NCI-H524 treated with DMSO at 0.1 percent for 48 hours (cell line): ENCODE measurements at regions not wholly inside any gene's neighbourhood (a gene's known extent, or its start where the extent isn't known, plus 50 kb on each side); places are given as distances from the start of the nearest gene placed in this dataset.
A peak's percentile ranks its signal among the peaks of the same experiment; 100 is the strongest.

Source experiments
- DNase-seq: peaks from one replicate; lab custom pipeline; 2025; lab: John Stamatoyannopoulos, UW

DNA sequence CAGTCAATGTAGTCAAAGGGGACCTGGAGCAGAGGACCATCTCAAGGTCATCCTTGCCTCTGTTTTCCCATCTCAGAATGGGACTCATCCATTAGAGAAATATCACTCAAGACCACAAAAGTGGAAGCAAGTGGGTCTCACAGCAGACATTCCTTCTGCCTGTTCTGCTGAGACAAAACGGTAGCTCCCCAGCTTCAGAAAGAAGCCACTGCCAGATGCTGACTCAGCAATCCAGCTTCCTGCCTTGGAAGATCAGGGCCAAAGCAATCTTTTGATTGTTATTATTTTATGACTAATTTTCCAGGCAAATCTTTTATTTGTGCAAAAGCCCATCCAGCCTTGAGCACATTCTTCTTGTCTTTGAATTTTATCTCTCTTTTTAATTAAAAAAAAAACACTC is 86.8 kb downstream of the CCT6B start:
- no peak for DNase-seq

DNA sequence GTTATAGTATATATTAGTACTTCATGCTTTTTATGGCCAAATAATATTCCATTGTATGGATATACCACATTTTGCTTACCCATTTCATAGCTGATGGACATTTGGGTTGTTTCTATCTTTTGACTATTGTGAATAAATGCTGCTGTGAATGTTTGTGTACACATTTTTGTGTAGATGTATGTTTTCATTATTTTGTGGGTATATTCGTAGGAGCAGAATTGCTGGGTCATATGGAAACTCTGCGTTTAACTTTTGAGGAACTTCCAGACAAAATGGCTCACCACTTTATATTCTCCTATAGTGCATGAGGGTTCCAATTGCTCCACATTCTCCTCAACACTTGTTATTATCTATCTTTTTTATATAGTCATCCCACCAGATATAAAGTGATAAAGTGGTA is 88.6 kb downstream of the CCT6B start:
- DNase-seq = no peak

- DNase-seq = no peak
Measured at GRCh38 chr17:34869641-34870040, 91.6 kb downstream of the CCT6B start.

GRCh38 chr17:34865716-34866115 is 95.5 kb downstream of the CCT6B start:
- DNase-seq = no peak

- no peak for DNase-seq
Measured at GRCh38 chr17:34862384-34862783, 98.9 kb downstream of the CCT6B start.

GRCh38 chr17:34861864-34862263 is 99.4 kb downstream of the CCT6B start:
- no peak for DNase-seq

GRCh38 chr17:34859652-34860051 is 101.6 kb downstream of the CCT6B start:
- DNase-seq = no peak

DNA sequence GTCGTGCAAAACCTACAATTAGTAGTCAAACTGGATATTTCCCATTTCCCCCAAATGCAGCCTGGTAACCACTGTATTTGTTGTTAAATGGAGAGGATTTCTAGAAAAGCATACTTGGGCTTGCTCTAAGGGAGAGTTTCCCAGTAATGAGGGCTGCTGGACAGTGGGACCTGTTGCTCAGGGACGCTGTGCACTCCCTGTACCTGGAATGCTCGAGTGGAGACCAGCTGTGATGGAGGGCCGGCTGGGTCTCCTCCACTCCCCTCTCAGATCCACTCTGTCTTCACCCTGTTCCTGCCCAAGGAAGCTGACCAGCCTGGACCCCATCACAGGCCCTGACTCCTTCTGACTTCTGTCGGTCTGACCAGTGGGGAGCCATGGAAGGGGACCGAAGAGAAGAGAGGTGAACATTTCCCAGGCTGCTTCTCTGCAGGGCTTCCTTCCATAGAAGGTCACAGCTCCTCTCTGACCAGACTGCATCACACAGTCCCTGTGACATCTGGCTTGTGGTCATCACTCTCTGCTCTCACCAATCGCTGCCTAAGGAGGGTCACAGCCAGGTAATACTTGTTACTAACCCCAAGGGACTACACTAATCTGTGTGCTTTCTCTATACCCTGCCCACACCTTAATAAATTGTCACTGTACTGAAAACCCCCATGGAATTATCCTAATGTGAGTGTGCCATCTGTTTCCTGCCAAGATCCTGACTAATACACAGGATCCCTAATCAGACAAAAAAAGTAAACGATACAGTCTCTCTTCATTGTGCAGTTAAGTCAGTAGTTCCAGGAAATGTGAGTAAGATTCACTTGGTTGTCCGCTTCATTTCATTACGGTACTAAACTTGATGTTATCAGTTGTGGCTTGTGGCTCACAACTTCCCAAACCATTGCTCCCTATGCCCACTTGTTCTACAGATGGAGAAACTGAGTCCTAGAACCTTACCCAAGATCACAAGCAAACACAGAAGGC is 102.4 kb downstream of the CCT6B start:
- DNase-seq = peak; percentile 75

DNA sequence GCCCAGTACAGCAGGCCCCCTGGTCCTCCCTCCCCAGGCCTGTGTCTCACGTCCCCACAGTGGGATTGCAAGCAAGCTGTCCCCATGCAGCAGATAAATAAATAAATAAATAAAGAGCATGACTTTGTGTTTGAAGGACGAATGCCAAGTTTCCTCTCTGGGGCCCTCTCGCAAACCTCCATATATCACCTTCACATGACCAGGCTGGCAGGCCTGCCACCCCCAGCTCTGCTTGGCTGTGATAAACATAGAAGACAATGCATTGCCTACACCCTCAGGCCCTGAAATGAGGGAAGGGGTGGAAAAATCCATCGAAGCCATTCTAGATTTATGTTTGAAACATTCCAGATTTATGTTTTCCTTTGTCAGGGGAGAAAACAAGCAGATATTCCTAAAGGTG is 107.3 kb downstream of the CCT6B start:
- DNase-seq = no peak

DNA sequence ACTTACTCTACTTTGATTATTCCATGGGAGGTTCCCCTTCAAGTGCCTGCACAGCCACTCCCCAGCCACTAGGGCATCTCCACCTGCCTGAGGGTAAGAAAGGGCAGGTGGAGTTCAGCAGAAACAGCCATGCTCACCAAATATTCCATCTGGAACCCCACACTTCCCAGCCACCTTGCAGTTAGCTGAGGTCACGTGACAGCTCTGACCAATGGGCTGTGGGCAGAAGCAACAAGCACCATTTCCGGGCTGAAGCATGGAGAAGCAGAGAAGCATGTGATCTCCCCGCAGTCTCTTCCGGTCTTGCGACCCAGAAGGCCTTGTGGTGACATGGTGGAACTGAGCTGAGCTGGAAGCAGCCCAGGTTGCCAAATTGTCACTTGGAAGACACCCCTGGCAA is 108.6 kb downstream of the CCT6B start:
- no peak for DNase-seq

GRCh38 chr17:34851961-34852540 is 109.2 kb downstream of the CCT6B start:
- no peak for DNase-seq

DNA sequence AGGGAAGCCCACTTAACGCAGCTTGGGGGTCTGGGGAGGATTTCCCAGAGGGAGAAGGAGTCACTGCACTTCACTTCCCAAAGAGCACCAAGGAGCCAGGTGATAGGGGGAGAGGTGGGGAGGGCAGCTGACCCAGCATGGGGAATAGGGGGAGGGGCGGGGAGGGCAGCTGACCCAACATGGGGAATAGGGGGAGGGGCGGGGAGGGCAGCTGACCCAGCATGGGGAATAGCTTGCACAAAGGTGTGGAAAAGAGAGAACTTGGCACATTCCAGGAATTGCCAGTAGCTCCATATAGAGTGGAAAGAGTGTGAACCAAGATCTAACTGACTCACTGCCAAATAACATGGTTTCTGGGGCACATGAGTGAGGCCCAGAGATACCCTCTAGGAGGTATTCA is 110.3 kb downstream of the CCT6B start:
- DNase-seq = no peak

- no peak for DNase-seq
Measured at GRCh38 chr17:34850023-34850422, 111.2 kb downstream of the CCT6B start.

- no peak for DNase-seq
Measured at GRCh38 chr17:34847938-34848337, 113.3 kb downstream of the CCT6B start.

DNA sequence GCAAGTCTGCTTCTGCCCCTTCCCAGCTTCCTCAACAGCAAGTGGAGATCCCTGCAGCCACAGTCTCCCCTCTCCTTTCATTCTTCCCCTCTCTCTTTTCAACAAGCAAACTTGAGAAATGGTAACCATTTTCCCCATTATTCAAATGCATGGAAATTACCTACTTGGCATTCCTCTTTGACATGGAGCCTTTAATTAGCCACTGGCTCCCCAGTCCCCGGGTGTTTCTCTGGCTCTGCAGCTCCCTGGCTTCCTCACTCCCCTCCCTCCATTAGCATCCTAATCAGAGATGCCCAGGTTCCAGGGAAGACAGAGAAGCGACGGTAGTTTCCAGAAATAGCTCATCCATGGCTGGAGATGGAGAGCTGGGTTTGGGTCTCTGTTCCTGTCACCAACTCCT is 116.0 kb downstream of the CCT6B start:
- no peak for DNase-seq

- DNase-seq = no peak
Measured at GRCh38 chr17:34843682-34844081, 117.6 kb downstream of the CCT6B start.

DNA sequence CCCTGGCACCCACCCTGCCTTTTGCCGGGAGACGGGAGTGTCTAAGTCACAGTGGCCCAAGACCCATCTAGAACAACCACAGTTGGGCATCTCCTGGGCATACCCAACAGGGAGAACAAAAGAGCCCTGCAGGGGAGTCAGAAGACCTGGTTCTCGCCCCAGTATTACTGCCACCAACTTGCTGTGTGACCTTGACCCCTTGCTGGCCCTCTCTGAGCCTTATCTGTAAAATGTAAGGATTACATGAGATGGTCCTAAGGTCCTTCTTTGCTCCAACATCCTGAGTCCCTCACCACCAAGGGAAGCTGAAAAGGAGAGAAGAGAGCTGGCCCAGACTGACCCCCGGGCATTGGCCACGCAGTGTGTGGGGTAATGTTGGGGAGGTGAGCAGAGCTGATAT is 119.0 kb downstream of the CCT6B start:
- DNase-seq = no peak

DNA sequence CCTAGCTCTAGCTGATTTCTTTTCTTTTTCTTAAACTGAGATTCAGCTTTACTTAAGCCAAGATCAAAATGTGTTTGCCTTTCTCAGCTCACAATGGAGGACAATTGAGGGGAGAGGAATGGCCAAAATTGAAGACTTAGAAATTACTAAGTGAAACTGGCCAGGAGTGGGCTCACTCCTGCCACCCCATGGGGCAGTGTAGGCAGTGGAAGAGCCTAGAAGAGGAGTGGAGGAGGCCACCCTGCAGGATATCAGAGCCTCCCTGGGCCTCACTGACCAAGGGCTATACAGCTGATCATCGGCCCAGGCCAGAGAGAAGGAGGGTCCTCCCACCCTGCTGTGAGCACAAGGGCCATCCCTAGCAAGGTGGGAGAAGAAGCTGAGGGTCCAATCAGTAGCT is 119.8 kb downstream of the CCT6B start:
- DNase-seq = no peak

DNA sequence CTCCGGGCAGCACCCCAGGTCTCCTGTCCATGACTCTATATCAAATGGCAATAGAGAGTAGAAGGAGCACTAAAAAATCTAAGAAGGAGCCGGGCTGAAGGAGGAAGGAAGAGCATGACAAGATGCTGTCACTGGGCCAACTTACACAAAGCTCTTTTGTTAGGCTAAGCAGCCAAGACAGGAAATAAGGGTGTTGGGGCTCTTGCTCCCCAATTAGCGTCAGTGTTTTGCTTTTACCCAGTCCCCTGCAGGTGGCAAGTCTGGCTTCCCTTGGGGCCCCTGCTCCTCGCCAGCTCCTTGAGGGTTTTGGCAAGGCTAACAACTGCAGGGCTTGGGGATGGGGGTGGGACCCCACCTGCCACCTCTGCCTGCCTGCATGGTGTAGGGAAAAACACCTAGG is 120.5 kb downstream of the CCT6B start:
- no peak for DNase-seq

DNA sequence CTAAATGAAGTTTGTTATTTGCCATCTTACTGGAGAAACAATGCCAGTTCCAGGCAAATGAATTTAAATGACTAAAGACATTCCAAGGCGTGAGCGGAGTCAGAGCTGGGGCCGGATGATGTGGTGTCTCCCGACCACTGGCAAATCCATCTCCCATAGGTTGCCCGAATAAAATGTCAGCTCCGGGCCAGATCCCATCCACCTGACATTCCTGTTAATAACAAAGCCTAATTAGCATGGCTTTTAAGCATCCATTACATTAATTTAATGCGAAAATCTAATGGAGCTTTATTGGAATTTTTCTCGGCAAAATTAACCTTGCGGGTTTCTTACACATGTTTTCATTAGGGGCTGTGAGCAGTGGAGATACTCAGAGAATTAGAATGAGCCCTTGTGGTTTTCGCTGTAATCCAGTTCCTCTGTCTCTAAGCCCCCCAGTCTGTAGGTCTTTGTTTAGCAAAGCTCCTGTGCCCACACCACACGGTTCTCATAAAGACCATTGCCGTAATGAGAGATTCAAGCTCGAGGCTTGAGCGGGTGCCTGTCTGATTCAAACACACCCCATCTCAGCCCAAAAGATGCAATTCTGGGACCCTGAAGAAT is 123.3 kb downstream of the CCT6B start:
- DNase-seq = no peak

GRCh38 chr17:34832376-34832775 is 128.9 kb downstream of the CCT6B start:
- DNase-seq = no peak

- DNase-seq = no peak
Measured at GRCh38 chr17:34827008-34827407, 134.3 kb downstream of the CCT6B start.

- DNase-seq = no peak
Measured at GRCh38 chr17:34826332-34826731, 134.9 kb downstream of the CCT6B start.
